ENCODE measurements at regions not wholly inside any gene's neighbourhood (a gene's known extent, or its start where the extent isn't known, plus 50 kb on each side); places are given as distances from the start of the nearest gene placed in this dataset.

DNA sequence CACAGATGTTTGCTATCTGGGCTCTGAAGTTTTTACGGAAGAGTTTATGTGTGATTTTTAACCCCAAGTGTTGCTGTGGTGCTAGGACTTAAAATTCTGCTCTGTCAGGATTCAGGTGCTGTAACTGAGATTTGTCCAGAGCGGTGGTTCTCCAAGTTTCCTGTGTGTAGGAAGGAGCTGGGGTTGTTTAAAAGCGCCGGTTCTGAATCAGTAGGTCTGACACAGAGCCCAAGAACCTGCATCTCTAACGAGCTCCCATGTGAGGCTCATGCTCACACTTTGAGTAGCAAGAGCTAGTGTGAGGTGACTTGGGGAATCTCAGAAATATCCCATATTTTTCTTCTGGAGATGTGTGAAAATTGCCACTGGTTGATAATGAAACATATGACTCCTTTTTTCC, 325.5 kb downstream of the SATB1 start:
- TF ChIP-seq, protein P1, sequence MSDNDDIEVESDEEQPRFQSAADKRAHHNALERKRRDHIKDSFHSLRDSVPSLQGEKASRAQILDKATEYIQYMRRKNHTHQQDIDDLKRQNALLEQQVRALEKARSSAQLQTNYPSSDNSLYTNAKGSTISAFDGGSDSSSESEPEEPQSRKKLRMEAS (IDR thresholded peaks at IDR 0.05): no peak
- TF ChIP-seq, protein P2, sequence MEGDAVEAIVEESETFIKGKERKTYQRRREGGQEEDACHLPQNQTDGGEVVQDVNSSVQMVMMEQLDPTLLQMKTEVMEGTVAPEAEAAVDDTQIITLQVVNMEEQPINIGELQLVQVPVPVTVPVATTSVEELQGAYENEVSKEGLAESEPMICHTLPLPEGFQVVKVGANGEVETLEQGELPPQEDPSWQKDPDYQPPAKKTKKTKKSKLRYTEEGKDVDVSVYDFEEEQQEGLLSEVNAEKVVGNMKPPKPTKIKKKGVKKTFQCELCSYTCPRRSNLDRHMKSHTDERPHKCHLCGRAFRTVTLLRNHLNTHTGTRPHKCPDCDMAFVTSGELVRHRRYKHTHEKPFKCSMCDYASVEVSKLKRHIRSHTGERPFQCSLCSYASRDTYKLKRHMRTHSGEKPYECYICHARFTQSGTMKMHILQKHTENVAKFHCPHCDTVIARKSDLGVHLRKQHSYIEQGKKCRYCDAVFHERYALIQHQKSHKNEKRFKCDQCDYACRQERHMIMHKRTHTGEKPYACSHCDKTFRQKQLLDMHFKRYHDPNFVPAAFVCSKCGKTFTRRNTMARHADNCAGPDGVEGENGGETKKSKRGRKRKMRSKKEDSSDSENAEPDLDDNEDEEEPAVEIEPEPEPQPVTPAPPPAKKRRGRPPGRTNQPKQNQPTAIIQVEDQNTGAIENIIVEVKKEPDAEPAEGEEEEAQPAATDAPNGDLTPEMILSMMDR (IDR thresholded peaks at IDR 0.05): no peak
- TF ChIP-seq NFE2L2 (conservative IDR thresholded peaks at IDR 0.05; ENCODE audit: low read length): no peak
- TF ChIP-seq, protein P3, sequence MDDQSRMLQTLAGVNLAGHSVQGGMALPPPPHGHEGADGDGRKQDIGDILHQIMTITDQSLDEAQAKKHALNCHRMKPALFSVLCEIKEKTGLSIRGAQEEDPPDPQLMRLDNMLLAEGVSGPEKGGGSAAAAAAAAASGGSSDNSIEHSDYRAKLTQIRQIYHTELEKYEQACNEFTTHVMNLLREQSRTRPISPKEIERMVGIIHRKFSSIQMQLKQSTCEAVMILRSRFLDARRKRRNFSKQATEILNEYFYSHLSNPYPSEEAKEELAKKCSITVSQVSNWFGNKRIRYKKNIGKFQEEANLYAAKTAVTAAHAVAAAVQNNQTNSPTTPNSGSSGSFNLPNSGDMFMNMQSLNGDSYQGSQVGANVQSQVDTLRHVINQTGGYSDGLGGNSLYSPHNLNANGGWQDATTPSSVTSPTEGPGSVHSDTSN (IDR thresholded peaks at IDR 0.05): no peak

All from A549 (cell line).